GM18517 (cell line): ENCODE measurements at regions not wholly inside any gene's neighbourhood (a gene's known extent, or its start where the extent isn't known, plus 50 kb on each side); places are given as distances from the start of the nearest gene placed in this dataset.
"Not testable (repeated sequence)": the region's sequence is repeated elsewhere in the genome, so short reads cannot be mapped to it uniquely, and the experiment has no call there.

Experiments
- ATAC-seq: cut with Tn5 transposase; IDR thresholded peaks from one replicate; pipeline ENCODE4 v1.9.1; 2021; ENCODE audit warnings: mild to moderate bottlenecking, moderate library complexity; ENCODE audit not compliant: unreplicated experiment

DNA sequence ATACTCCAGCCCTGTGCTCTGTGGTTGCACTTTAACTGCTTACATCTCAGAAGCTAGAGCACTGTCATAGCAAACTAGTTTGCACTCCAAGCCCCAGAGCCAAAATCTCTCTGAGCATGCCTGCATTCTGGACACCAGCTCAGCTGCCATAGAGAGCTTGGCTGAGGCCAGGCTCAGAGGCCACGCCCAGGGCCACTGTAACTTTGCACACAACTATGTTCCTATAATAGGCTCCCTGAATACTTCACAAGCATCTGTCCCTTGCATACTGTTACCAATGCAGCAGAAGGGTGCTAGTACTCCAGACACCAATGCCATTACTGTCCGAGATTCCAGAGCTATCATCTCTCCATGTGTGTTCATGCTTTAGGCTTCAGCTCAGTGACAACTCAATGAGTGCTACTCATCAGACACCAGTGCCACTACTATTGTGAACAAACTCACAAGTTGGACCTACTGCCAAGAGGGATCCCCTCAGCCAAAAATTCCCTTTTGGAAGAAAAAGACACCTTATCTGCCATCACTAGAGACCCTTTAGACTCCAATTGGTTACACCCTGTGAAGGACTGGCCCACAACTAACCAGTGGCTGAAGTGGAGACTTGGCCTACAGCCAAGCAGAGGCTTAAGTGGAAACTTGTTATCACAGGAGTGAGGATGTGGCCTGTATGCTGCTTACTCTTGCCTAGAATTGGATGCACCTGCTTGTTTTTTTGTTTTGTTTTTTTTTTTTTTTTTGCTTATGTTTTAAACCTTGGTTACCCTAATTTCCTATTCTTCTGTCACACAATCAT is 211.6 kb upstream of the MAGI2 start:
- ATAC-seq, result no peak

GRCh38 chr7:79658304-79658703 is 204.8 kb upstream of the MAGI2 start:
- no peak for ATAC-seq

GRCh38 chr7:79653136-79653631 is 199.7 kb upstream of the MAGI2 start:
- no peak for ATAC-seq

DNA sequence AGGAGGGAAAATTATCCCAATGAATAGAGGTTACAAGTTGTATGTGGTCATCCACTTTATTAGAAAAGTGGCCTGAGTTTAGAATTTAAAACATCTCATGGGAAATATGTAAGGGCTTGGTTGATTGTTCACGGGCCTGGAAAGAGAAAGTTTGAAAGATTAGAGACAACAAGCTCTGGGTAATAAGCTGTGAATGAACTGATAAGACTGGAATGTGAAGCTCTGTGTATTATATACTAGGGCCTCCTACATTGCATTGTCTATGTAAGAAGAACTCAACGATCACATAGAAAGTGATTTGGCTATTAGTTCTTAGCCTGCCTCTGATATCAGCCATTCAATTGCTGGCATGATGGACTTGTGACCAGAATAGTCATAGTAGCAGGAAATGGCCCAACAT is 199.2 kb upstream of the MAGI2 start:
- no peak for ATAC-seq

- ATAC-seq, result no peak
Measured at GRCh38 chr7:79647711-79648110, 194.2 kb upstream of the MAGI2 start.

GRCh38 chr7:79646278-79646677 is 192.8 kb upstream of the MAGI2 start:
- no peak for ATAC-seq

DNA sequence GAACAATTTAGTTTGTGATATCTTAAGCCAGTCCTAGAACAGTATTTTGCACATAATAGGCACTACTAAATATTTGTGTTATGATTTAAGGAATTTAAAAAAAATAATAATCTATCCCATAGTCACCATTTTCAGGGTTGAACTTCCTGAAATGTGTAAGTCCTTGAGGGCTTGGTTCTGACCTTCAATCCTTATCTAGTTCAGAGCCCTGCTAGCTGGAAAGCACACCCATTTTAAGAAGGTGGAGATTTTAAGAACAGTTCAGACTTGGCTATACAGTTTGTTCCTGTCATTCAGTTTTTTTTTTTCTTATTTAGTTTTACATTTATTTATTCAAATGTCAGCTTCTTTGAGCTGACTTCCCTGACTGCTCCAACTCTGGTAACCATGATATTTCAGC is 183.4 kb upstream of the MAGI2 start:
- no peak for ATAC-seq

GRCh38 chr7:79625921-79626320 is 172.5 kb upstream of the MAGI2 start:
- not testable (repeated sequence) for ATAC-seq

- ATAC-seq, result no peak
Measured at GRCh38 chr7:79624336-79624735, 170.9 kb upstream of the MAGI2 start.

- no peak for ATAC-seq
Measured at GRCh38 chr7:79622781-79623180, 169.3 kb upstream of the MAGI2 start.

- no peak for ATAC-seq
Measured at GRCh38 chr7:79620291-79620690, 166.8 kb upstream of the MAGI2 start.

GRCh38 chr7:79619216-79619615 is 165.7 kb upstream of the MAGI2 start:
- no peak for ATAC-seq

DNA sequence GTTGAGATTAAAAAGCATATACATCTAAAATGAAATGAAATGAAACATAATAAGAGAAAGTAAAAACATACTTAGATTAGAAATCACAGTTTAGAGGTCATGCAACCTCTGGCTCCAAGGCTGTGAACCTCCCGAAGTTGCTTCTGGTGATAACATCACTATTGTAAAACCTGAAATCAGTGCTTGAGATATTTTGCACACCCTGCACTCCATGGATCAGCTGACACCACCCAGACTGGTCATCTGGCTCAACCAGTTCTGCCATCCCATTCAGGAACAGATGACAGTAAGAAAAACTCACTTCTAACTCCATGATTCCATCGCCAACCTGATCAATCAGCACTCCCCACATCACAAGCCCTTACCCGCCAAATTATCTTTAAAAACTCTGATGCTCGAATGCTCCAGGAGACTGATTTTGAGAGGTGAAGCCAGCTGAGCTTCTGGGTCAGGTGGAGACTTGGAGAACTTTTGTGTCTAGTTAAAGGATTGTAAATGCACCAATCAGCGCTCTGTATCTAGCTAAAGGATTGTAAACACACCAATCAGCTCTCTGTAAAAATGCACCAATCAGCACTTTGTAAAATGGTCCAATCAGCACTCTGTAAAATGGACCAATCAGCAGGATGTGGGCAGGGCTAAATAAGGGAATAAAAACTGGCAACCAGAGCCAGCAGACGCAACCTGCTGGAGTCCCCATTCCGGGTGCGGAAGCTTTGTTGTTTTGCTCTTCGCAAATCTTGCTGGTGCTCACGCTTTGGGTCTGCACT is 162.6 kb upstream of the MAGI2 start:
- ATAC-seq, result no peak

GRCh38 chr7:79615466-79615865 is 162.0 kb upstream of the MAGI2 start:
- ATAC-seq, result no peak

- ATAC-seq, result no peak
Measured at GRCh38 chr7:79612903-79613302, 159.4 kb upstream of the MAGI2 start.

- ATAC-seq, result no peak
Measured at GRCh38 chr7:79612022-79612421, 158.6 kb upstream of the MAGI2 start.

DNA sequence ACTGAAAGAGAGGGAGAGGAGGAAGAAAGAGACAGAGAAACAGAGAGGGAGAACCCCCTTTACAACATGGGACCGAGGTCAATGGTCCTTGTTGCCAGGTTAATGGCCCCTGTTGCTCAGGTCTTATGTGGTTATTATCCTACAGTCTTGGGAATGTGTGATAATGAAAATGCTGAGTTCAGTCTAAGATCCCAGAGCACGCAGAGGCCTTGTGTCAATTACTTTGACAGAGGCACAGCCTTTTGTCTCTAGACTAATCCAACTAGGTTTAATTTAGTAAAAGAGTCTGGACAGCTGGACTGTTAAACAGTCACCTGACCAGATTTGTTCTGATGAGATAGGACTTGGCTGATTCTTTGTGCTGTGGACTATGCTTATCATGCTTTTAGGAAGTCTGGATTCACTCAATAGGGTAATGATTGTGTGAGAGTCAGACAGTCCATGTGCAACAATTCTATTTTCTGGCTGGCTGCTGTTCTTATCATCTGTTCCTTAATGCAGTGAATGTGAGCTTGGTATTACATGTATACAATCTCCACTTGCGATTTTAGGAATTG is 157.4 kb upstream of the MAGI2 start:
- no peak for ATAC-seq

GRCh38 chr7:79610313-79610712 is 156.8 kb upstream of the MAGI2 start:
- no peak for ATAC-seq

- ATAC-seq, result no peak
Measured at GRCh38 chr7:79608005-79608404, 154.5 kb upstream of the MAGI2 start.

GRCh38 chr7:79604841-79605240 is 151.4 kb upstream of the MAGI2 start:
- ATAC-seq, result no peak

DNA sequence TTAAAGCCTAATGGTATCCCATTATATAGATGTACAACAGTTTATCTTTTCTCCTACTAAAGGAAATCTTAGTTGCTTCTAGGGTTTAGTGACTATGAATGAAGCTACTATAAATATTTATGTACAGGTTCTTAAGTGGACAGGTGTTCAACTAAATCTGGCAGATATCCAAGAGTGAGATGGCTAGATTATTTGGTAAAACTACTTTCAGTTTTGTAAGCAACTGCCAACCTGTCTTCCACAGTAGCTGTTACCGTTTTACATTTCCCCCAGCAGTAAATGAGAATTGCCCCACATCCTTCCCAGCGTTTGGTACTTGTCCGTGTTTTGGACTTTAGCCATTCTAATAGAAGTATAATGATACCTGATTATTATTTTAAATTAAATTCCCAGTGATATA is 144.9 kb upstream of the MAGI2 start:
- ATAC-seq, result no peak

DNA sequence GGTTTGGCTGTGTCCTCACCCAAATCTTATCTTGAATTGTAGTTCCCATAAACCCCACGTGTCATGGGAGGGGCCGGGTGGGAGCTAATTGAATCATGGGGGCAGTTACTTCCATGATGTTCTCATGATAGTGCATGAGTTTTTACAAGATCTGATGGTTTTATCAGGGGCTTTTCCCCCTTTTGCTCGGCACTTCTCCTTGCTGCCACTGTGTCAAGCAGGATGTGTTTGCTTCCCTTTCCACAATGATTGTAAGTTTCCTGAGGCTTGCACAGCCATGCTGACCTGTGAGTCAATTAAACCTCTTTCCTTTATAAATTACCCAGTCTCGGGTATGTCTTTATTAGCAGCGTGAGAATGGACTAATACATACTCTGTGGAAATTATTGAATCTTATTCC is 141.2 kb upstream of the MAGI2 start:
- ATAC-seq, result not testable (repeated sequence)
